ENCODE measurements at regions not wholly inside any gene's neighbourhood (a gene's known extent, or its start where the extent isn't known, plus 50 kb on each side); places are given as distances from the start of the nearest gene placed in this dataset.

DNA sequence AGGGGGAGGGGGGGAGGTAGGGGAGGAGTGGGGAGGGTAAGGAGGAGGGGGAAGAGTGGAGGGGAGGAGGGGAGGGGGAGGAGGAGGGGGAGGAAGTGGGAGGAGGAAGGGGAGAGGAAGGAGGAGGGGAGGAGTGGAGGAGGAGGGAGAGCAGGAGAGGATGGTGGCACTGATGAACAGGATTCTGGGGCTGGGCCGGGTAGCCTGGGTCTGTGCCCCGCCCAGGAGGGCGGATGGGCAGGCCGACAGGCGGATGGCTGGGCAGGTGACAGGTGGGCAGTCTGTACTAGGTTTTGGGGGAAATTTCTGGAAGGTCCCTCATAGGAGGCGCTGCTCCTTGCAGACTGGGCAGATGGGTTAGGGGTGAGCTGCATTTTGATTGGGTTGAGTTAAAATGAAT, 66.0 kb upstream of the ADRA2C start:
- ChIA-PET CTCF (interaction anchor here (2.0 kb wide), 1 partner anchor 15 kb away, joined by 4 read pairs; no protein-coding TSS in a partner anchor), POLR2A (no interaction called here)
- Histone ChIP-seq H3K4me2 (no peak overlapping the region), H3K4me1 (no peaks in the 10 kb centered on the region), H3K27ac (no peak overlapping the region), H3K9me3 (no peaks in the 10 kb centered on the region), H3K4me3 (no peak overlapping the region)
- FAIRE-seq: no peak
- 44% methylated on average over 6 of the region's 6 CpGs for WGBS (ENCODE audit: missing lambda C conversion rate)
- no peak for DNase-seq (ENCODE audit: low read depth in 1 of 2, low spot score in 1 of 2)
- no peak for ATAC-seq
- TF ChIP-seq ESRRA (IDR thresholded peaks at IDR 0.05; ENCODE audit: borderline replicate concordance, low read length) (no peak), MYC (IDR thresholded peaks at IDR 0.05; ENCODE audit: borderline replicate concordance, low read length) (no peak), KDM5A (IDR thresholded peaks at IDR 0.05) (no peak), POLR2A (IDR thresholded peaks at IDR 0.05; ENCODE audit: low read length) (no peak), JUN (IDR thresholded peaks at IDR 0.05) (no peak), ELK1 (IDR thresholded peaks at IDR 0.05; ENCODE audit: low read depth, low read length) (no peak), BHLHE40 (IDR thresholded peaks at IDR 0.05; ENCODE audit: low read depth, low read length) (no peak), RNF2 (IDR thresholded peaks at IDR 0.05; ENCODE audit: borderline replicate concordance, low read depth) (no peak), RFX5 (IDR thresholded peaks at IDR 0.05) (no peak), ATOH8 (CRISPR knock-in tag; IDR thresholded peaks at IDR 0.05; ENCODE audit: low read depth) (no peak), MAZ (IDR thresholded peaks at IDR 0.05; ENCODE audit: borderline replicate concordance, low read depth, low read length) (no peak), NR3C1 (IDR thresholded peaks at IDR 0.05) (no peak), HOXB5 (CRISPR knock-in tag; IDR thresholded peaks at IDR 0.05) (no peak), CBX2 (IDR thresholded peaks at IDR 0.05; ENCODE audit: borderline replicate concordance, low read depth) (no peak), BCL3 (IDR thresholded peaks at IDR 0.05) (no peak), ZC3H11A (IDR thresholded peaks at IDR 0.05) (no peak), GATA3 (IDR thresholded peaks at IDR 0.05; ENCODE audit: borderline replicate concordance) (no peak), RAD21 (conservative IDR thresholded peaks at IDR 0.05 in 1 of 2, IDR thresholded peaks at IDR 0.05 in 1 of 2) (no peak)
- TF ChIP-seq, protein P1, sequence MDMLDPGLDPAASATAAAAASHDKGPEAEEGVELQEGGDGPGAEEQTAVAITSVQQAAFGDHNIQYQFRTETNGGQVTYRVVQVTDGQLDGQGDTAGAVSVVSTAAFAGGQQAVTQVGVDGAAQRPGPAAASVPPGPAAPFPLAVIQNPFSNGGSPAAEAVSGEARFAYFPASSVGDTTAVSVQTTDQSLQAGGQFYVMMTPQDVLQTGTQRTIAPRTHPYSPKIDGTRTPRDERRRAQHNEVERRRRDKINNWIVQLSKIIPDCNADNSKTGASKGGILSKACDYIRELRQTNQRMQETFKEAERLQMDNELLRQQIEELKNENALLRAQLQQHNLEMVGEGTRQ (IDR thresholded peaks at IDR 0.05): no peak

GRCh38 chr4:3699678-3700077, 66.5 kb upstream of the ADRA2C start:
- FAIRE-seq: no peak
- POLR2A ChIA-PET: no interaction called here
- DNase-seq (ENCODE audit: low read depth in 1 of 2, low spot score in 1 of 2): no peak
- CTCF ChIA-PET: no interaction called here
- no peak overlapping the region for H3K27ac ChIP-seq
- WGBS (ENCODE audit: missing lambda C conversion rate): 61% methylated on average over 7 of the region's 13 CpGs
- ATAC-seq: no peak
- H3K4me2 ChIP-seq: no peak overlapping the region
- H3K9me3 ChIP-seq: no peaks in the 10 kb centered on the region
- no peak overlapping the region for H3K4me3 ChIP-seq
- no peak for TF ChIP-seq EHMT2 (IDR thresholded peaks at IDR 0.05; ENCODE audit: low read depth)
- no peak for TF ChIP-seq NPAS2 (CRISPR knock-in tag; IDR thresholded peaks at IDR 0.05; ENCODE audit: borderline replicate concordance)
- no peak for TF ChIP-seq ZNF302 (CRISPR knock-in tag; IDR thresholded peaks at IDR 0.05)
- TF ChIP-seq EHF (CRISPR knock-in tag; IDR thresholded peaks at IDR 0.05): no peak
- no peak for TF ChIP-seq RARB (CRISPR knock-in tag; IDR thresholded peaks at IDR 0.05)
- no peak for TF ChIP-seq POLR2AphosphoS2 (conservative IDR thresholded peaks at IDR 0.05; ENCODE audit: low read length)
- TF ChIP-seq ELK1 (IDR thresholded peaks at IDR 0.05; ENCODE audit: low read depth, low read length): no peak
- TF ChIP-seq CHD2 (IDR thresholded peaks at IDR 0.05; ENCODE audit: low read length, partially characterized antibody): no peak
- no peak for TF ChIP-seq BCL3 (IDR thresholded peaks at IDR 0.05)
- TF ChIP-seq HOXB5 (CRISPR knock-in tag; IDR thresholded peaks at IDR 0.05): no peak
- no peak for TF ChIP-seq MAFK (IDR thresholded peaks at IDR 0.05; ENCODE audit: partially characterized antibody)
- H3K4me1 ChIP-seq: no peaks in the 10 kb centered on the region

Measured in A549 (cell line).